PC-9 (cell line): ENCODE measurements at regions not wholly inside any gene's neighbourhood (a gene's known extent, or its start where the extent isn't known, plus 50 kb on each side); places are given as distances from the start of the nearest gene placed in this dataset.

Experiments
- CTCF ChIP-seq: fragments of 200-600 bp; sonication (generic); conservative IDR thresholded peaks from 2 replicates; pipeline ENCODE4 v1.6.1; 2017; ENCODE audit warnings: mixed run types, antibody characterized with exemption, mild to moderate bottlenecking, moderate library complexity
- EZH2 ChIP-seq: fragments of 200-600 bp; sonication (generic); IDR thresholded peaks from 2 replicates; pipeline ENCODE4 v1.8.0; 2017; ENCODE audit warnings: antibody characterized with exemption, low read depth

DNA sequence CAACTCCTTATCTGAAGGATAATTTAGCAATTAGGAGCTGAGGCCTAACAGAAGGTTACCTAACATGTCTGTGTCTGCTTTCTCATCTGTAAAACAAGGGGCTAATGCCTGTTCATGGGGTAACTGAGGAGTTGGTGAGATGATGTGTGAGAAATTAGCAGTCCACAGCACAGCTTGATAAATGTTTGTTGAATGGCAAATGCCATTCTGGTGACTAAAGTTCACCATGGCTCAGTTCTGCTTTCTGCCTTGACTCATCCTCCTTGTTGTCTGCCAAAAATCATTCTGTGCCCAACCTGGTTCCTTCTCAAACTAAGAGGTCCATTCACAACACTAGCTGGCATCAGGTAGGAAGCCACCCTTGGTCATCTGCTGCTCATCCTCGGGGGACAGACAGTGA is 552.0 kb upstream of the KLF4 start:
- no peak for TF ChIP-seq EZH2
- no peak for TF ChIP-seq CTCF
